GM12864 (cell line): ENCODE measurements at regions not wholly inside any gene's neighbourhood (a gene's known extent, or its start where the extent isn't known, plus 50 kb on each side); places are given as distances from the start of the nearest gene placed in this dataset.

Experiments
- DNase-seq: peaks from one replicate; pipeline ENCODE4 v3.0.0-alpha.2; 2011; ENCODE audit warnings: low read depth
- H3K4me3 ChIP-seq: 2 replicates; pipeline ENCODE4 v1.5.1; 2011; ENCODE audit warnings: mild to moderate bottlenecking, low read depth, low read length, control low read depth
- TF ChIP-seq, protein P1 (sequence below): IDR thresholded peaks from 2 replicates; pipeline ENCODE4 v1.5.1; 2011; ENCODE audit warnings: low read depth, mild to moderate bottlenecking, moderate library complexity, low read length, control low read depth, inconsistent platforms; ENCODE audit errors: missing control alignments

DNA sequence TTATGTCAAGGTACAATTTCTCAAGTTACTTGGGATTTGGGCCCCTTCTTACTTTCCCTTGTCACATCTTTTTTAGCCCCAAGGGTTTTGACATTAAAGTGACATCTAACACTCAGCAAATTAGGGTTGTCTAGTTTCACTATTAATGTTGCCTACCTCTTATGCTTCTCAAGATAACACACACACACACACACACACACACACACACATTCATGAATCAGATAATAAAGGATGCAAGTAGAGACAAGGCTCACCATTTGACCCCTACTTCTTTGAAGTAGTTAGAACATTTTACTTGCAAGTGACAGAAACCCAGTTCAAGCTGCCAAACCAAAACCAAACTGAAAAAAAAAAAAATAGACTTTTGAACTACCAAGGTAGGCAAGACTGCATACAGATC is 138.8 kb downstream of the TRIB2 start:
- H3K4me3 ChIP-seq, result no peak overlapping the region
- no peak for DNase-seq

DNA sequence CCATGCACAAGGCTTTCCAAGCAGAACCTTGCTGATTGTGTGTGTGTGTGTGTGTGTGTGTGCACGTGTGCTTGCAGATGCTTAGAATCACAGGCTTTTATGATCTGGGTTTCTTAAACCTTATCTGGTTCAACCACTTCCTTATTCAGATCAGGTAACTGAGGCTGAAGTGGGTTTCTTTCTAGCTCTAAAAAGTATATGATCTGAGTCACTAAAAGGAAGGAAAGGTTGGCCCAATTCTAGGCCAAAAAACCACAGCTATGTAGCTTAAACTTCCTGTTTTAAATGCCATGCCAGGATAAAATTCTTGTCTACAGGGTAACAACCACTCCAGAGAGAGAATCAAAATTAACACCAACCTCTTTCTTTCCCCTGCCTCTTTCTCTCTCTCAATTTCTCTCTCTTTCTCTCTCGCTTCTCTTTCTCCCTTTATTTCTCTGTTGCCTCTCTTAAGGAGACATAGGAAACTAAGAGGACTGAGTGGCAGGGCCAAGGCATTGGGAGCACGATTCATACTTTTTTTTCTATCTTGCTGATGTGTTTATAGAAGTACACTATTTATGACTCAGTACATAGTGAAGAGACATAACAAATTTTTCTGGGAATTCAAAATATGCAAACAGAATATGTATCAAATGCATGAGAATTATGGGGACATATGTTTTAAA is 140.3 kb downstream of the TRIB2 start:
- TF ChIP-seq, protein P1, sequence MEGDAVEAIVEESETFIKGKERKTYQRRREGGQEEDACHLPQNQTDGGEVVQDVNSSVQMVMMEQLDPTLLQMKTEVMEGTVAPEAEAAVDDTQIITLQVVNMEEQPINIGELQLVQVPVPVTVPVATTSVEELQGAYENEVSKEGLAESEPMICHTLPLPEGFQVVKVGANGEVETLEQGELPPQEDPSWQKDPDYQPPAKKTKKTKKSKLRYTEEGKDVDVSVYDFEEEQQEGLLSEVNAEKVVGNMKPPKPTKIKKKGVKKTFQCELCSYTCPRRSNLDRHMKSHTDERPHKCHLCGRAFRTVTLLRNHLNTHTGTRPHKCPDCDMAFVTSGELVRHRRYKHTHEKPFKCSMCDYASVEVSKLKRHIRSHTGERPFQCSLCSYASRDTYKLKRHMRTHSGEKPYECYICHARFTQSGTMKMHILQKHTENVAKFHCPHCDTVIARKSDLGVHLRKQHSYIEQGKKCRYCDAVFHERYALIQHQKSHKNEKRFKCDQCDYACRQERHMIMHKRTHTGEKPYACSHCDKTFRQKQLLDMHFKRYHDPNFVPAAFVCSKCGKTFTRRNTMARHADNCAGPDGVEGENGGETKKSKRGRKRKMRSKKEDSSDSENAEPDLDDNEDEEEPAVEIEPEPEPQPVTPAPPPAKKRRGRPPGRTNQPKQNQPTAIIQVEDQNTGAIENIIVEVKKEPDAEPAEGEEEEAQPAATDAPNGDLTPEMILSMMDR, result no peak
- no peak for DNase-seq
- no peak overlapping the region for H3K4me3 ChIP-seq

More for the DNA sequence above, 138.8 kb downstream of the TRIB2 start:
- TF ChIP-seq, protein P1, result no peak

DNA sequence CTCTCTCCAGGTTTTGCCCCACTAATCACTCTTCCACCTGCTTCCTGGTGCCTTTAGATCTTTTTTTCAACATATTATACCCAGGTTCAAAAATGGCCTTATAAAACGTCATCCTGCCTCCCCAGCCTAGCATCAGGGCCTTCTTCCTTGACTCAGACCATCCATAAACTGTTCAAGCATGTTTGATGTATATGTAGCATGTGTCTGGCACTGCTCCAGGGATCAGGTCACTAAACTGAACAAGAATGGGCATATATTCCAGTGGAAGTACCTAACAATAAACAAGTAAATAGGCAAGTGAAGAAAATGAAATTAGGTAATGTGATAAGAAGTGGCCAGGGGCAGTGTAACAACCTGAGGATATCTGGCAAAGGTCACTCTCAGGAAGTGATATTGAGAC is 141.2 kb downstream of the TRIB2 start:
- H3K4me3 ChIP-seq, result no peak overlapping the region
- DNase-seq, result no peak
- TF ChIP-seq, protein P1, result no peak

DNA sequence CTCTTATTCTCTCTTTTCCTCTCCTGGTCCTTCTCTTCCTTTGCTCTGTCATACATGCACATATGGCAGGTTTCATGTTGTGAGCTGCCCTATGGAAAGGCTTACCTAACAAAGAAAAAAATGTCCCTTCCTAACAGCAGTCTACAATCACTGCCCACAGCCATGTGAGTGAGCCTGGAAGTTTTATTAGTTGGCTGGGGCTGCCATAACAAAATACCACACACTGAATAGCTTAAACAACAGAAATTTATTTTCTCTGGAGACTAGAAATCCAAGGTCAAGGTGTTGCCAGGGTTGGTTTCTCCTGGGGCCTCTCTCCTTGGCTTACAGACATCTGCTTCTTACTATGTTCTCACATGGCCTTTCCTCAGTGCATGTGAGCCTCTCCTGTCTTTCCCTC is 142.1 kb downstream of the TRIB2 start:
- H3K4me3 ChIP-seq, result no peak overlapping the region
- no peak for DNase-seq
- TF ChIP-seq, protein P1, result no peak

DNA sequence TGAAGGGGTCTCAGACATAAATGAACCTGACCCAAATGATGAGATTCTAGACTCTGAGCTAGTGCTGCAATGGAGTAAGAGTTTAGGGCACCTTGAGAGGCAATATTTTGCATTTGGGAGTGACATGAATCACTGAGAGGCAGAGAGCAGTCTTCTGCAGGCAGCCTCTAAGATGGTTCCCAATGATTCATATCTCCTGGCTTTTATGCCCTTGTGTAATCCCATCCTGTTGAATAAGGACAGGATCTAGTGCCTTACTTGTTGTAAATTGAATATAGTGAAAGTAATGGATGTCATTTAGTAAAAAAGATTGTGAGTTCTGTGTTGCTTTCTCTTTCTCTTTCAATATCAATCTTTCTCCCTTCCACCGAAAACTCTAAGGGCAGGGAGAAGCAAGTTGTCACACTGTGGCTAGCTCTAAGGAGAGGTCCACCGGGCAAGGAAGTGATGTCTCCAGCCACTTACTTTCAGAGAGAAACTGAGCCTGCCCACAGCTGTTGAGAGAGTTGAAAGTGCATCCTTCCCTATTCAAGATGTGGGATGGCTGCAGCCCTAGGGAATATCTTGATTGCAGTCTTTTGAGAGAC is 144.7 kb downstream of the TRIB2 start:
- no peak overlapping the region for H3K4me3 ChIP-seq
- TF ChIP-seq, protein P1, result no peak
- no peak for DNase-seq

DNA sequence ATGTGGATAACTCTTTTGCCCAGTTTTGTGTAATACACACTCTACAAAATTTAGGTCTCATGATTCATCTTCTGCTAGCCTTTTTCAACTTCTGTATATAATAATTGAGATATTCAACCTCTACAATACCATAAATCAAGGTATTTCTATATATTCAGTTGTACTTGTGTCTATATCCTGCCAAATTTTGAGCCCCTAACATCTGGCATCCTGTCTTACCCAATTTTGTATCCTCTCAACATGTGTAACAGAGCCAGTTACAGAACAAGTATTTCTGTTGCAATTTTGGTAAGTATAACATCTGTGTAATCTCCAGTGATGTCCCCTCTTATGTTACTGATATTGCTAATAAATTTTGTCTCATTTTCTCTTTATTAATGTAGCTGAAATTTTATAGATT is 145.8 kb downstream of the TRIB2 start:
- H3K4me3 ChIP-seq, result no peak overlapping the region
- no peak for DNase-seq
- TF ChIP-seq, protein P1, result no peak

DNA sequence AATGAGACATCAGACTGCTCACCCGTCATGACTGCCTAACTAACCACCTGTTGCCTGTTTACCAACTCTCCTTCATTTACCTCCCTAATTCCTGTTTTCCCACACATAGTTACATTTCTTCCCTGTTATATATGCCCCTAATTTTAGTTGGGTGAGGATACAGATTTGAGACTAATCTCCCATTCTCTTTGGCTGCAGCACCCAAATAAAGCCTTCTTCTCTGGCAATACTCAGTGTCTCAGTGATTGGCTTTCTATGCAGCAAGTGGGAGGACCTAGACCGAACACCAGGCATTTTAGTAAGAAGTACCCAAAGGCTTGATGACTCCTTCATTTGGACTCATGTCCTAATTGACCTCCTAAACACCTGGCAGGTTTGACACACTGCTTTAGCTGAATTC is 147.2 kb downstream of the TRIB2 start:
- H3K4me3 ChIP-seq, result no peak overlapping the region
- TF ChIP-seq, protein P1, result no peak
- DNase-seq, result no peak
